ENCODE measurements at regions not wholly inside any gene's neighbourhood (a gene's known extent, or its start where the extent isn't known, plus 50 kb on each side); places are given as distances from the start of the nearest gene placed in this dataset.

- POLR2A ChIA-PET = interaction anchor here (1.3 kb wide), 1 partner anchor 37 kb away, joined by 6 read pairs; no protein-coding TSS in a partner anchor
- H3K27ac ChIP-seq (ENCODE audit: extremely low read depth, low read depth, low read length) = no peak overlapping the region
- no peak overlapping the region for H3K4me3 ChIP-seq (ENCODE audit: low read depth, low read length)
- peaks cover 4% of the 10 kb centered on the region; the same call in 1 of the 2 replicates for H3K4me1 ChIP-seq (ENCODE audit: control insufficient read depth, insufficient read depth, low read length)
- H3K36me3 ChIP-seq (ENCODE audit: control insufficient read depth in 2 of 2, insufficient read depth in 1 of 2, low read length in 2 of 2) = no peaks in the 10 kb centered on the region
- TF ChIP-seq YY2 (tag by site-specific recombination; IDR thresholded peaks at IDR 0.05) = no peak
- 0 out of 2 replicates have a peak, but pooled peaks have one; percentile 33 for TF ChIP-seq ZNF600 (tag by site-specific recombination; IDR thresholded peaks at IDR 0.05)
- peak; percentile 89 for TF ChIP-seq ZNF664 (tag by site-specific recombination; IDR thresholded peaks at IDR 0.05)
- peak; percentile 87 for TF ChIP-seq ZIC2 (tag by site-specific recombination; IDR thresholded peaks at IDR 0.05)
- CTCF ChIA-PET = interaction anchor here (0.6 to 1.5 kb wide), 7 partner anchors 12 to 1077 kb away, joined by 3 to 4 read pairs (median 3); no protein-coding TSS in a partner anchor
- H3K9me3 ChIP-seq (ENCODE audit: control insufficient read depth, insufficient read depth, low read depth, low read length) = no peaks in the 10 kb centered on the region
These were observed 263.1 kb upstream of the CRY1 start for GRCh38 chr12:107356266-107356936.

- TF ChIP-seq KLF10 (tag by site-specific recombination; IDR thresholded peaks at IDR 0.05) (no peak), GLI4 (tag by site-specific recombination; IDR thresholded peaks at IDR 0.05) (no peak), ZBTB1 (tag by site-specific recombination; IDR thresholded peaks at IDR 0.05) (no peak), ZXDB (tag by site-specific recombination; IDR thresholded peaks at IDR 0.05) (no peak)
- POLR2A ChIA-PET = interaction anchor here (1.3 kb wide), 1 partner anchor 38 kb away, joined by 6 read pairs; no protein-coding TSS in a partner anchor
- H3K4me1 ChIP-seq (ENCODE audit: control insufficient read depth, insufficient read depth, low read length) = peaks cover 4% of the 10 kb centered on the region; the same call in 1 of the 2 replicates
These were observed 263.6 kb upstream of the CRY1 start for GRCh38 chr12:107356937-107357295.

GRCh38 chr12:107359382-107359781 lies 266.0 kb upstream of the CRY1 start:
- Histone ChIP-seq H3K4me3 (ENCODE audit: low read depth, low read length) (no peak overlapping the region), H3K27ac (ENCODE audit: extremely low read depth, low read depth, low read length) (no peak overlapping the region), H3K9me3 (ENCODE audit: control insufficient read depth, insufficient read depth, low read depth, low read length) (no peaks in the 10 kb centered on the region), H3K4me1 (ENCODE audit: control insufficient read depth, insufficient read depth, low read length) (peaks cover 4% of the 10 kb centered on the region; the same call in 1 of the 2 replicates), H3K36me3 (ENCODE audit: control insufficient read depth in 2 of 2, insufficient read depth in 1 of 2, low read length in 2 of 2) (no peaks in the 10 kb centered on the region)
- POLR2A ChIA-PET = no interaction called here
- CTCF ChIA-PET = interaction anchor here (0.7 to 1.0 kb wide), 4 partner anchors 10 to 113 kb away, joined by 3 read pairs; no protein-coding TSS in a partner anchor
- TF ChIP-seq OVOL3 (tag by site-specific recombination; IDR thresholded peaks at IDR 0.05) (no peak), ZEB2 (tag by site-specific recombination; IDR thresholded peaks at IDR 0.05) (0 out of 2 replicates have a peak, but pooled peaks have one; percentile 48), ZNF18 (tag by site-specific recombination; IDR thresholded peaks at IDR 0.05) (no peak), ZNF501 (tag by site-specific recombination; IDR thresholded peaks at IDR 0.05) (no peak), ZNF629 (tag by site-specific recombination; IDR thresholded peaks at IDR 0.05) (peak; percentile 83), PRDM10 (tag by site-specific recombination; IDR thresholded peaks at IDR 0.05) (no peak), ZNF274 (IDR thresholded peaks at IDR 0.05; ENCODE audit: low read length) (no peak), ZNF274 (tag by site-specific recombination; IDR thresholded peaks at IDR 0.05; ENCODE audit: borderline replicate concordance) (no peak), INSM2 (tag by site-specific recombination; IDR thresholded peaks at IDR 0.05) (0 out of 2 replicates have a peak, but pooled peaks have one; percentile 26), PRDM1 (tag by site-specific recombination; IDR thresholded peaks at IDR 0.05) (no peak), ZNF530 (tag by site-specific recombination; IDR thresholded peaks at IDR 0.05; ENCODE audit: low read depth) (no peak), ZBTB1 (tag by site-specific recombination; IDR thresholded peaks at IDR 0.05) (no peak), SCRT2 (tag by site-specific recombination; IDR thresholded peaks at IDR 0.05) (no peak), ZSCAN16 (tag by site-specific recombination; IDR thresholded peaks at IDR 0.05) (no peak), ZFP37 (tag by site-specific recombination; IDR thresholded peaks at IDR 0.05) (0 out of 2 replicates have a peak, but pooled peaks have one; percentile 33), ZBTB20 (tag by site-specific recombination; IDR thresholded peaks at IDR 0.05) (no peak)

More at GRCh38 chr12:107356937-107357295, 263.6 kb upstream of the CRY1 start:
- Histone ChIP-seq H3K4me3 (ENCODE audit: low read depth, low read length) (no peak overlapping the region), H3K36me3 (ENCODE audit: control insufficient read depth in 2 of 2, insufficient read depth in 1 of 2, low read length in 2 of 2) (no peaks in the 10 kb centered on the region), H3K27ac (ENCODE audit: extremely low read depth, low read depth, low read length) (no peak overlapping the region), H3K9me3 (ENCODE audit: control insufficient read depth, insufficient read depth, low read depth, low read length) (no peaks in the 10 kb centered on the region)
- CTCF ChIA-PET = interaction anchor here (0.6 to 1.5 kb wide), 4 partner anchors 13 to 134 kb away, joined by 3 to 4 read pairs (median 4); no protein-coding TSS in a partner anchor
